Smooth muscle cell (in vitro differentiated cells): ENCODE measurements at regions not wholly inside any gene's neighbourhood (a gene's known extent, or its start where the extent isn't known, plus 50 kb on each side); places are given as distances from the start of the nearest gene placed in this dataset.

Source experiments
- DNase-seq: peaks from one replicate; lab custom pipeline; 2025; ENCODE audit not compliant: unreplicated experiment; lab: John Stamatoyannopoulos, UW
- H2AFZ ChIP-seq: fragments of 200-600 bp; sonication (generic); 2 replicates; pipeline ENCODE4 v1.6.0; 2016; ENCODE audit warnings: antibody characterized with exemption, low read depth, mild to moderate bottlenecking
- H3F3A ChIP-seq: fragments of 200-600 bp; sonication (generic); 2 replicates; pipeline ENCODE4 v1.6.0; 2017; ENCODE audit warnings: antibody characterized with exemption, low read depth
- H3K27ac ChIP-seq: fragments of 200-600 bp; sonication (generic); 2 replicates; pipeline ENCODE4 v1.5.1; 2016; ENCODE audit warnings: low read depth, mild to moderate bottlenecking
- H3K27me3 ChIP-seq: fragments of 200-600 bp; sonication (generic); 2 replicates; pipeline ENCODE4 v1.6.1; 2016; ENCODE audit warnings: low read depth, mild to moderate bottlenecking
- H3K36me3 ChIP-seq: fragments of 200-600 bp; sonication (generic); 2 replicates; pipeline ENCODE4 v1.5.1; 2016; ENCODE audit warnings: low read depth
- H3K4me1 ChIP-seq: fragments of 200-600 bp; sonication (generic); 2 replicates; pipeline ENCODE4 v1.5.1; 2016; ENCODE audit warnings: low read depth
- H3K4me2 ChIP-seq: fragments of 200-600 bp; sonication (generic); 2 replicates; pipeline ENCODE4 v1.6.0; 2016; ENCODE audit warnings: mild to moderate bottlenecking
- H3K4me3 ChIP-seq: fragments of 200-600 bp; sonication (generic); 2 replicates; pipeline ENCODE4 v1.5.1; 2016; ENCODE audit warnings: mild to moderate bottlenecking
- H3K79me2 ChIP-seq: fragments of 200-600 bp; sonication (generic); 2 replicates; pipeline ENCODE4 v1.6.0; 2016; ENCODE audit warnings: low read depth, mild to moderate bottlenecking
- H3K9ac ChIP-seq: fragments of 200-600 bp; sonication (generic); 2 replicates; pipeline ENCODE4 v1.6.0; 2016; ENCODE audit warnings: low read depth
- H3K9me3 ChIP-seq: fragments of 200-600 bp; sonication (generic); replicated peaks from 2 replicates; pipeline ENCODE4 v1.5.1; 2016; ENCODE audit warnings: low read depth
- H4K20me1 ChIP-seq: fragments of 200-600 bp; sonication (generic); 2 replicates; pipeline ENCODE4 v1.6.0; 2016; ENCODE audit warnings: low read depth
- CTCF ChIP-seq: fragments of 200-600 bp; sonication (generic); IDR thresholded peaks from 2 replicates; pipeline ENCODE4 v1.5.1; 2017; ENCODE audit warnings: borderline replicate concordance, mild to moderate bottlenecking, antibody characterized with exemption; ENCODE audit not compliant: insufficient read depth, poor library complexity, severe bottlenecking
- WGBS: methylation state at CpG from one replicate; pipeline ENCODE4 v1.1.7; 2016; ENCODE audit warnings: low lambda C conversion rate; 5-methylcytosine and 5-hydroxymethylcytosine counted together

- WGBS: 81% methylated on average over 4 of the region's 4 CpGs
- Histone ChIP-seq H3K4me1 (peaks cover 8% of the 10 kb centered on the region), H3K4me2 (peak overlapping the region; percentile 88), H3K4me3 (peak overlapping the region; percentile 73), H3F3A (no peaks in the 10 kb centered on the region), H3K36me3 (no peaks in the 10 kb centered on the region), H3K27me3 (no peaks in the 10 kb centered on the region), H3K9ac (no peak overlapping the region), H2AFZ (no peak overlapping the region), H3K9me3 (no peaks in the 10 kb centered on the region), H3K27ac (no peak overlapping the region), H4K20me1 (peaks cover 31% of the 10 kb centered on the region), H3K79me2 (peaks cover 28% of the 10 kb centered on the region)
- DNase-seq: no peak
- no peak for TF ChIP-seq CTCF
Measured at GRCh38 chr1:9183898-9184297, 50.7 kb upstream of the H6PD start.

GRCh38 chr1:9184749-9185148, 49.8 kb upstream of the H6PD start:
- H3K4me3 ChIP-seq: no peak overlapping the region
- 97% methylated on average over 8 of the region's 8 CpGs for WGBS
- no peak overlapping the region for H3K4me2 ChIP-seq

More at GRCh38 chr1:9184749-9185148, 49.8 kb upstream of the H6PD start:
- no peak for TF ChIP-seq CTCF
- Histone ChIP-seq H3K79me2 (peaks cover 20% of the 10 kb centered on the region), H3F3A (no peaks in the 10 kb centered on the region), H3K27ac (no peak overlapping the region), H2AFZ (no peak overlapping the region), H3K4me1 (peaks cover 8% of the 10 kb centered on the region), H3K9me3 (no peaks in the 10 kb centered on the region), H4K20me1 (peaks cover 22% of the 10 kb centered on the region), H3K9ac (no peak overlapping the region), H3K27me3 (no peaks in the 10 kb centered on the region), H3K36me3 (no peaks in the 10 kb centered on the region)
- DNase-seq: no peak
